AG04450 (cell line): ENCODE measurements at regions not wholly inside any gene's neighbourhood (a gene's known extent, or its start where the extent isn't known, plus 50 kb on each side); places are given as distances from the start of the nearest gene placed in this dataset.

ENCODE experiments used
- CTCF ChIA-PET: fragments of 300-600, 350-600 bp; formaldehyde crosslinking; extraction: SDS; loops from one replicate; lab custom pipeline; 2022; ENCODE audit warnings: antibody characterized with exemption, inconsistent platforms; lab: Charles Lee
- POLR2A ChIA-PET: fragments of 350-600 bp; formaldehyde crosslinking; extraction: SDS; loops from one replicate; lab custom pipeline; 2021; ENCODE audit warnings: antibody characterized with exemption, inconsistent platforms; lab: Yijun Ruan, JAX
- DNase-seq: peaks from one replicate; pipeline ENCODE4 v3.0.0-alpha.2; 2011; ENCODE audit warnings: low read depth, low spot score
- H3K27ac ChIP-seq: one replicate; pipeline ENCODE4 v1.5.1; 2012; ENCODE audit warnings: low read depth, low read length, control low read depth
- H3K27me3 ChIP-seq: one replicate; pipeline ENCODE4 v1.6.0; 2012; ENCODE audit warnings: low read length; ENCODE audit not compliant: control insufficient read depth, insufficient read depth
- H3K4me3 ChIP-seq: 2 replicates; pipeline ENCODE4 v1.5.1; 2011; ENCODE audit warnings: mild to moderate bottlenecking, low read depth, low read length, control low read depth
- H3K9me3 ChIP-seq: 2 replicates; pipeline ENCODE4 v1.5.1; 2012; ENCODE audit warnings: low read length; ENCODE audit not compliant: control insufficient read depth, insufficient read depth
- CTCF ChIP-seq: IDR thresholded peaks from 2 replicates; pipeline ENCODE4 v1.5.1; 2011; ENCODE audit warnings: low read depth, low read length, control low read depth, inconsistent platforms

- DNase-seq: peak; percentile 81
- H3K9me3 ChIP-seq: no peaks in the 10 kb centered on the region
- POLR2A ChIA-PET: interaction anchor here (0.8 to 5.3 kb wide), 8 partner anchors 9 to 266 kb away, joined by 3 to 66 read pairs (median 4); partner anchors contain the start of gene CITED2
- no peak for TF ChIP-seq CTCF
- H3K4me3 ChIP-seq: no peak overlapping the region
- CTCF ChIA-PET: interaction anchor here (0.5 to 1.3 kb wide), 5 partner anchors 9 to 214 kb away, joined by 3 to 6 read pairs (median 4); partner anchors contain the start of gene CITED2
- H3K27ac ChIP-seq: peak overlapping the region; percentile 94
- no peaks in the 10 kb centered on the region for H3K27me3 ChIP-seq
Measured at GRCh38 chr6:139588734-139589593, 214.5 kb upstream of the CITED2 start.

GRCh38 chr6:139588076-139588639 is 213.7 kb upstream of the CITED2 start:
- H3K27me3 ChIP-seq: no peaks in the 10 kb centered on the region
- POLR2A ChIA-PET: interaction anchor here (0.6 to 5.3 kb wide), 13 partner anchors 10 to 266 kb away, joined by 3 to 66 read pairs (median 4); partner anchors contain the start of gene CITED2

GRCh38 chr6:139587469-139587868 is 213.0 kb upstream of the CITED2 start:
- ChIA-PET CTCF (interaction anchor here (0.7 to 1.1 kb wide), 4 partner anchors 9 to 223 kb away, joined by 3 to 5 read pairs (median 4); partner anchors contain the start of gene CITED2), POLR2A (interaction anchor here (0.6 to 5.3 kb wide), 12 partner anchors 10 to 218 kb away, joined by 3 to 66 read pairs (median 4); partner anchors contain the start of gene CITED2)
- no peaks in the 10 kb centered on the region for H3K9me3 ChIP-seq
- TF ChIP-seq CTCF: no peak
- DNase-seq: peak; percentile 79
- no peak overlapping the region for H3K4me3 ChIP-seq
- H3K27ac ChIP-seq: peak overlapping the region; percentile 94
- no peaks in the 10 kb centered on the region for H3K27me3 ChIP-seq

More at GRCh38 chr6:139588076-139588639, 213.7 kb upstream of the CITED2 start:
- H3K27ac ChIP-seq: peak overlapping the region; percentile 94
- CTCF ChIA-PET: interaction anchor here (1.0 to 1.1 kb wide), 3 partner anchors 10 to 224 kb away, joined by 3 to 5 read pairs (median 4); partner anchors contain the start of gene CITED2
- no peaks in the 10 kb centered on the region for H3K9me3 ChIP-seq
- no peak overlapping the region for H3K4me3 ChIP-seq
- TF ChIP-seq CTCF: no peak
- no peak for DNase-seq

- ChIA-PET POLR2A (interaction anchor here (0.7 kb wide), 1 partner anchor 211 kb away, joined by 3 read pairs; no protein-coding TSS in a partner anchor), CTCF (no interaction called here)
- TF ChIP-seq CTCF: no peak
- DNase-seq: no peak
- Histone ChIP-seq H3K9me3 (no peaks in the 10 kb centered on the region), H3K27me3 (no peaks in the 10 kb centered on the region), H3K4me3 (no peak overlapping the region), H3K27ac (no peak overlapping the region)
Measured at GRCh38 chr6:139586273-139586672, 211.8 kb upstream of the CITED2 start.
